GM12891 (cell line): ENCODE measurements at regions not wholly inside any gene's neighbourhood (a gene's known extent, or its start where the extent isn't known, plus 50 kb on each side); places are given as distances from the start of the nearest gene placed in this dataset.
"Not testable (repeated sequence)": the region's sequence is repeated elsewhere in the genome, so short reads cannot be mapped to it uniquely, and the experiment has no call there.

ENCODE experiments used
- DNase-seq: peaks from one replicate; pipeline ENCODE4 v3.0.0; 2011; ENCODE audit warnings: low spot score; ENCODE audit not compliant: insufficient read length
- FAIRE-seq: peaks from 2 replicates; lab custom pipeline; 2011; peaks lifted over from hg19 to GRCh38; lab: Jason Lieb, UNC
- PAX5 ChIP-seq: IDR thresholded peaks from 2 replicates; pipeline ENCODE4 v1.6.1; 2011; ENCODE audit warnings: low read length, moderate library complexity, mild to moderate bottlenecking; ENCODE audit not compliant: insufficient read depth, severe bottlenecking
- POLR2A ChIP-seq: IDR thresholded peaks from 2 replicates; pipeline ENCODE4 v1.6.1; 2011; ENCODE audit warnings: low read depth, low read length, control low read depth
- POLR2AphosphoS5 ChIP-seq: IDR thresholded peaks from 2 replicates; pipeline ENCODE4 v1.6.1; 2011; ENCODE audit warnings: low read depth, low read length, control low read depth
- POU2F2 ChIP-seq: IDR thresholded peaks from 2 replicates; pipeline ENCODE4 v1.6.1; 2011; ENCODE audit warnings: low read depth, mild to moderate bottlenecking, control low read depth, low read length, moderate library complexity
- SPI1 ChIP-seq: IDR thresholded peaks from 2 replicates; pipeline ENCODE4 v1.6.1; 2011; ENCODE audit warnings: low read depth, low read length, control low read depth
- TAF1 ChIP-seq: IDR thresholded peaks from 2 replicates; pipeline ENCODE4 v1.6.1; 2011; ENCODE audit warnings: low read depth, low read length, control low read depth

DNA sequence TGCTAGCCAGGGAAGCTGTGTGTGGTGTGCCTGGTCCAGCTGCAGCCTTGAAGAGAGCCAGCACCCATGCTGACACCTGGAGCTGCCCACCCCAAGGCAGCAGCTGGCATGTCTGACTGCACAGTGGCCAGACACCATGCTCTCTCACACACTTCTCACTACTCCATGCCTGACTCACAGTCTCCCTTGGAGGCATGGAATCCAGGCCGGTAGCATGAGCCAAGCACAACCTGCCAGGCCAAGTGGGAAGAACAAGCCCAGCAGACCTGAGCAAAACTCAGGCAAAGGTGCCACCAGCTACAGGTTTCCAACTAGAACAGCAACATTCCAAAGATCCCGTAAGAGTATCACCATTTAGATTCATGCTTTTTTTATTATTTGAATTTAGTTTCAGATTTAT, 625.3 kb upstream of the LRRTM4 start:
- FAIRE-seq (no peak), DNase-seq (no peak)
- TF ChIP-seq POLR2A (no peak), PAX5 (no peak)

DNA sequence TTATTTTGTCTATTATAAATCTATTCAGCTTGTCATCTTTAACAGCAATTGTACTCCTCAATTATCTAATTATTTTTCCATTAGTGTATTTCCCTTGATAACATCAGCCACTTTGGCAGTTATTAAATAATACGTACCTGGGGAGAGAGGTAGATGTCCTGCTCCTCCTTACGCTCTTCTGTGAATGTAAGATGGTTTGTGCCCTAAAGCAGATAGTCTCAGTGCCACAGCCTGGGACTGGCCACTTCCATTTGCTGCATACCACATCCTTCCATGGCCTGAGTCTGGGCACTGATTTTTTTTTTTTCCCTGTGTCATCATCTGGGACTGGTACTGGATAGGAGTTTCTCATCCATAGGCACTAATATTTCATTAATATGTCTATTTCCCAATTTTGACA, 632.4 kb upstream of the LRRTM4 start:
- no peak for DNase-seq
- no peak for TF ChIP-seq POLR2AphosphoS5
- no peak for TF ChIP-seq POU2F2
- TF ChIP-seq SPI1, result no peak
- TF ChIP-seq PAX5, result no peak
- TF ChIP-seq POLR2A, result no peak
- TF ChIP-seq TAF1, result no peak
- FAIRE-seq, result no peak

DNA sequence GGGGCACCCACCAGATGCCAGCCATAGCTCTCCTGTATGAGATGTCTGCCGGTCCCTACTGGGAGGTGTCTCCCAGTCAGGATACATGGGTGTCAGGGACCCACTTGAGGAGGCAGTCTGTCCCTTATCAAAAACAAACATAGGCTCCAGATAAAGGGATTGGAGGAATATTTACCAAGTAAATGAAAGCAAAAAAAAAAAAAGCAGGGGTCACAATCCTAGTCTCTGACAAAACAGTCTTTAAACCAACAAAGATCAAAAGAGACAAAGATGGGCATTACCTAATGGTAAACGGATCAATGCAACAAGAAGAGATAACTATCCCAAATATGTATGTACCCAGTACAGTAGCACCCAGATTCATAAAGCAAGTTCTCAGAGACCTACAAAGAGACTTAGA, 640.0 kb upstream of the LRRTM4 start:
- TF ChIP-seq PAX5, result no peak
- no peak for TF ChIP-seq POLR2AphosphoS5
- TF ChIP-seq POLR2A, result no peak
- TF ChIP-seq TAF1, result no peak
- DNase-seq (no peak), FAIRE-seq (no peak)

DNA sequence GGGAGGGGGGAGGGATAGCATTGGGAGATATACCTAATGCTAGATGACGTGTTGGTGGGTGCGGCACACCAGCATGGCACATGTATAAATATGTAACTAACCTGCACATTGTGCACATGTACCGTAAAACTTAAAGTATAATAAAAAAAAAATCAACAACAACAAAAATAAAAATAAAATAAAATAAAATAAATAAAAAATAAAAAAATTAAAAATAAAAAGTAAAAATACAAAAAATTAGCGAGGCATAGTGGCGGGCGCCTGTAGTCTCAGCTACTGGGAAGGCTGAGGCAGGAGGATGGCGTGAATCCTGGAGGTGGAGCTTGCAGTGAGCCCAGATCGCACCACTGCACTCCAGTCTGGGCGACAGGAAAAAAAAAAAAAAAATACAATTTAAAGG, 650.0 kb upstream of the LRRTM4 start:
- DNase-seq, FAIRE-seq: not testable (repeated sequence)

DNA sequence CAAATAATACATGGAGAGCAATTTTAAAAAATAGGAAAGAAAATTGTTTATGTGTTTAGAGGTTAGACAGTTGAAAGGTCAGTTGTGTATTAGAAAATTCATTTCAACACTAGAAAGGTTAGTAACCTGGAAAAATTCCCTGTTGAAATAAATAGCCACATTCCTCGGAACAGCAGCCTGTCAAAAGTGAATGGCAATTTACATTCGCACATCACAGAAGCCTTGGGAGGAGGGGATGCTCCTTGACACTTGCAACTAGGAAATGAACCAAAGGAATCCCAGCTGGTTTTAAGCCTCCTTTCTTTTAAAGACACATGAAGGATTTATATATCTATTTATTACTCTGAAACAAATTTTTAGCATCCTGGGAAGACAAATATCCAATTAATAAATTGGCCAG, 653.5 kb upstream of the LRRTM4 start:
- DNase-seq (no peak), FAIRE-seq (no peak)
- TF ChIP-seq POLR2A (no peak), SPI1 (no peak), PAX5 (no peak)

DNA sequence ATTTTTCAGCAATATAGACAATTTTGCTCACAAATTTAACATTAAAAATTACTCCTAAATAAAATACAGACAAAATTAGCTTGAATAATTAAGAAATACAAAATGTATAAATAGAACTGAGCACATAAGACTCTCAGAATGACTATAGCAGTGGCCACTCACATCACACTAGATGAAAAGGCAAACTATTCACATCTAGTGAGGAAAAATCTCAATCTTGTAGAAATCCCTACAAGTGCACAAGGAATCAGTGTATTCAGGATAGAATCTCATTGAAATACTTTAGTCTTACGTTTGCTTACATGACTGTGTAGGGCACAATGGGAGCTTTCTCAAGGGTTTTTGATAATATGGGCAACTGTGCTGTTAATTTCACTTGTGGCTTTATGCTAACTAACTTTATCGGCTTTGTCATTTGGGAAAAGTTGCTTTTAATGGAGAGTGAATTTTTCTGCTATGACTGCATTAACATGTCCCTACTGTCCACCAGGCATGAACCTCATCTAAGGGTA, 678.9 kb upstream of the LRRTM4 start:
- FAIRE-seq (no peak), DNase-seq (no peak)
- TF ChIP-seq SPI1, result no peak
- TF ChIP-seq POU2F2, result no peak
- no peak for TF ChIP-seq POLR2AphosphoS5
- no peak for TF ChIP-seq TAF1
- no peak for TF ChIP-seq POLR2A
- TF ChIP-seq PAX5, result no peak

DNA sequence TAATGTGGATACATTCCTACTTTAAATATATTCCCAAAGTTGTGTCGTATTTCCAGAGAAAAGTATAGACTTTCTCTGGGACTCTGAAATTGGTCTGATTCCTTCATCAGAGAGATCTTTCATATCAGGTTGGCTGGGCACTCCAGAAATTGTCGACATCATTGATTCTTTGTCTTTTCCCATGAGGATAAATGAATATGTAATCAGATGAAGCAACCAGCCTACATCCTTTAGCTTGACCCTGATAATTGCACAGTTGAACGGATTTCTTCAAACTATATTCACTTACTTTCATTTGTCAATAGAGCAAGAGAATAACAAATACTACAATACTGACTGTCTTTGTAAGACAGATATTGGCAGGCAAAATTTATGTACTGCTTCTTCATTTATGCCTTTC, 680.2 kb upstream of the LRRTM4 start:
- TF ChIP-seq TAF1 (no peak), SPI1 (no peak), POLR2A (no peak), POU2F2 (no peak), PAX5 (no peak), POLR2AphosphoS5 (no peak)
- DNase-seq, result no peak
- FAIRE-seq, result no peak

DNA sequence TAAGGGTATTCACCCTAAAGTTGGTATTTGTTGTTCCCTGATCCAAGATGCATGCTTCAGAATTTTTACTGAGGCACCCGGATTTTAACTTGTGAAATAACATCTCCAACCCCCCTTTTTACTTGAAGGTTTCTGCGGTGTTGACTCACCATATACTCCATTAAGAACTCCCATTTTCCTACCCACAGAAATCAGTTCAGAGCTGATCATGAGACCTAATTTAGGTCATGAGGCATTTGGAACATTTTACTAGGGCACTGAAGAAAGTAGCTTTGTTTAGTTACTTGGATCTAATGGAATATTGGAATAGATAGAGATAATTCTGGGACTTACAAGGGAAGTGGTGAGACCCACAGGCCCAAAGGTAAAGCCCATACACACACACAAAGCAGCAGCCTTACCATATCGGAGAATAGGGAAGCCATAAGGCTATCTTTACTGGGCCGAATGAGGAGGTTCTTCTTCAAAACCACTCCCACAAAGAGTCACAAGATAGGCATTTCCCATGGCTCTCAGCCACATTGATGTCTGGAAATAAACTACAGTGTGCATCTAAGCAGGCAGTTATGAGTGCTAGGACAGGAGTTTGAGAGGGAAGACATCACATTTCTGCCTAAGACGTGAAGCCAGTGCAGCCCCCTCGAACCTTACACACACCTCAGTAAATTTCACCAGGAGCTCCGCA, 681.0 kb upstream of the LRRTM4 start:
- no peak for DNase-seq
- TF ChIP-seq POU2F2 (no peak), POLR2AphosphoS5 (no peak)
- no peak for FAIRE-seq

DNA sequence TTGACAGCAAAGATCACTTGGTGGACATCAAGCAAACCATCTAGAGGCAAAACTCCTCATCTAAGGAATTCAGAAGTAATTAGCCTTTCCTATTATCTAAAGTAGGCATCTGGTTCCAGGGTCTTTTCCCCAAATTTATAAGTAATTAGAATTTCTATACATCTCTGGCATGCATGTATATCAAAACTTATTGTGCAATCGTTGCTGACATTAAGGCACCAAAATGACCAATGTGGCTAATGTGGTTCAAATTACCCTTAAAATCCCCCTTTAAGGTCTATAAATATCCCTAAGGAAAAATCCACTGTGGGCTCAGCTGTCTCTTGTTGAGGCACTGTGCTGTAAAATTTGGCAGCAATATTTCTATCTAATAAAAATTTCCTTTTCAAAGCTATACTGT, 695.9 kb upstream of the LRRTM4 start:
- TF ChIP-seq TAF1, result no peak
- no peak for TF ChIP-seq PAX5
- TF ChIP-seq SPI1, result no peak
- TF ChIP-seq POU2F2, result no peak
- TF ChIP-seq POLR2AphosphoS5, result no peak
- TF ChIP-seq POLR2A, result no peak
- FAIRE-seq (no peak), DNase-seq (no peak)

DNA sequence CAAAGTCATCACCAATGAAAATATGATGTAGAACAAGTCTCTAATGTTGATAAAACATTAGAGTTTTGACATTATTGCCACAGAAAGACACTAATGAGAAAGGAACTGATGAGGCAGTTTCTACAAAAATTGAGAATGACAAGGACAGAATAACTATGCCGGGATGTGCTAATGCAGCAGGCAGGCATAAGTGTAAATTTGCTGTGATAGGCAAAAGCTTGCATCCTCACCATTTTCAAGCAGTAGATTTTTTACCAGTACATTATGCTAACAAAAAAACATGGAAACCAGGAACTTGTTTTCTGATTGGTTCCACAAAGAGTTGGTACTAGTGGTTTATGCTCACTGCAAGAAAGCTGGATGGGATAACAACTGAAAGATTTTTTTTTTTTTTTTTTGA, 715.5 kb upstream of the LRRTM4 start:
- DNase-seq (no peak), FAIRE-seq (no peak)
- TF ChIP-seq POU2F2, result no peak
- TF ChIP-seq TAF1, result no peak
- TF ChIP-seq PAX5, result no peak
- TF ChIP-seq POLR2A, result no peak
- no peak for TF ChIP-seq SPI1
- TF ChIP-seq POLR2AphosphoS5, result no peak
